HL-60 (cell line): ENCODE measurements at regions not wholly inside any gene's neighbourhood (a gene's known extent, or its start where the extent isn't known, plus 50 kb on each side); places are given as distances from the start of the nearest gene placed in this dataset.

Source experiments
- DNase-seq, 2 experiments: peaks; one replicate each; pipeline ENCODE4 v3.0.0-alpha.2; 2010 to 2020; ENCODE audit warnings: low read depth in 1 of 2, low spot score in 1 of 2
- H3K27ac ChIP-seq: fragments of 250-450 bp; sonication (Bioruptor Pico); replicated peaks from 2 replicates; pipeline ENCODE4 v1.5.1; 2020; ENCODE audit warnings: mild to moderate bottlenecking, moderate library complexity
- H3K27me3 ChIP-seq: fragments of 250-450 bp; sonication (Bioruptor Pico); 2 replicates; pipeline ENCODE4 v1.5.1; 2021; ENCODE audit warnings: mild to moderate bottlenecking, moderate library complexity; ENCODE audit not compliant: insufficient read depth, poor library complexity, severe bottlenecking
- H3K4me3 ChIP-seq: replicated peaks from 2 replicates; pipeline ENCODE4 v1.5.1; 2011; ENCODE audit warnings: mild to moderate bottlenecking, control low read depth, low read length; ENCODE audit not compliant: insufficient read depth
- CTCF ChIP-seq: IDR thresholded peaks from one replicate; pipeline ENCODE4 v1.5.1; 2011; ENCODE audit warnings: low read length, control low read depth, inconsistent platforms; ENCODE audit not compliant: insufficient read depth
- GABPA ChIP-seq: IDR thresholded peaks from 2 replicates; pipeline ENCODE4 v1.6.1; 2012; ENCODE audit warnings: low read depth
- TF ChIP-seq, protein P1 (sequence below): IDR thresholded peaks from 2 replicates; pipeline ENCODE4 v1.6.1; 2012; ENCODE audit warnings: low read depth; ENCODE audit not compliant: insufficient replicate concordance

DNA sequence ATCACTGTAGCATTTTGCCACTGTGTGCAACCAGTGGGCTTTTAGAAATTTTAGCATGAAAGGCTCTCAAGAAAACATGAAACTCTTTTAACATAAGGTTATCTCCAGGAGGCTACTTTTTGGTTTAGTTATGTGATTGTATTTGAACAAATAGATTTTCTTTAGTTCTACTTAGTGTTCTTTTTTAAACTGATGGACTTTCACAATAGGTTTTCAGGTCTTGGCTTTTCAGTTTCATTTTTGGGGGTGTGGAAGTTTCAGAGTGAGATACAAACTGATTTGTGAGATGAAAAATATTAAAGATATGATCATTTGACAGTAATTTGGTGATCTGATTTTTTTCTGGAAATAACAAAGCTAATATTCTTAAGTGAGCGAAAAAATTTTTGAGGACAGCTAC, 344.1 kb downstream of the PHF14 start:
- TF ChIP-seq CTCF = no peak
- TF ChIP-seq, protein P1, sequence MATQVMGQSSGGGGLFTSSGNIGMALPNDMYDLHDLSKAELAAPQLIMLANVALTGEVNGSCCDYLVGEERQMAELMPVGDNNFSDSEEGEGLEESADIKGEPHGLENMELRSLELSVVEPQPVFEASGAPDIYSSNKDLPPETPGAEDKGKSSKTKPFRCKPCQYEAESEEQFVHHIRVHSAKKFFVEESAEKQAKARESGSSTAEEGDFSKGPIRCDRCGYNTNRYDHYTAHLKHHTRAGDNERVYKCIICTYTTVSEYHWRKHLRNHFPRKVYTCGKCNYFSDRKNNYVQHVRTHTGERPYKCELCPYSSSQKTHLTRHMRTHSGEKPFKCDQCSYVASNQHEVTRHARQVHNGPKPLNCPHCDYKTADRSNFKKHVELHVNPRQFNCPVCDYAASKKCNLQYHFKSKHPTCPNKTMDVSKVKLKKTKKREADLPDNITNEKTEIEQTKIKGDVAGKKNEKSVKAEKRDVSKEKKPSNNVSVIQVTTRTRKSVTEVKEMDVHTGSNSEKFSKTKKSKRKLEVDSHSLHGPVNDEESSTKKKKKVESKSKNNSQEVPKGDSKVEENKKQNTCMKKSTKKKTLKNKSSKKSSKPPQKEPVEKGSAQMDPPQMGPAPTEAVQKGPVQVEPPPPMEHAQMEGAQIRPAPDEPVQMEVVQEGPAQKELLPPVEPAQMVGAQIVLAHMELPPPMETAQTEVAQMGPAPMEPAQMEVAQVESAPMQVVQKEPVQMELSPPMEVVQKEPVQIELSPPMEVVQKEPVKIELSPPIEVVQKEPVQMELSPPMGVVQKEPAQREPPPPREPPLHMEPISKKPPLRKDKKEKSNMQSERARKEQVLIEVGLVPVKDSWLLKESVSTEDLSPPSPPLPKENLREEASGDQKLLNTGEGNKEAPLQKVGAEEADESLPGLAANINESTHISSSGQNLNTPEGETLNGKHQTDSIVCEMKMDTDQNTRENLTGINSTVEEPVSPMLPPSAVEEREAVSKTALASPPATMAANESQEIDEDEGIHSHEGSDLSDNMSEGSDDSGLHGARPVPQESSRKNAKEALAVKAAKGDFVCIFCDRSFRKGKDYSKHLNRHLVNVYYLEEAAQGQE = no peak
- H3K27me3 ChIP-seq = no peaks in the 10 kb centered on the region
- H3K4me3 ChIP-seq = no peak overlapping the region
- DNase-seq = no peak
- H3K27ac ChIP-seq = no peak overlapping the region

GRCh38 chr7:11319491-11320274, 346.0 kb downstream of the PHF14 start:
- Histone ChIP-seq H3K27ac (no peak overlapping the region), H3K27me3 (no peaks in the 10 kb centered on the region), H3K4me3 (no peak overlapping the region)
- no peak for DNase-seq
- TF ChIP-seq, protein P1 = no peak
- TF ChIP-seq GABPA = no peak
